ENCODE measurements at regions not wholly inside any gene's neighbourhood (a gene's known extent, or its start where the extent isn't known, plus 50 kb on each side); places are given as distances from the start of the nearest gene placed in this dataset.

DNA sequence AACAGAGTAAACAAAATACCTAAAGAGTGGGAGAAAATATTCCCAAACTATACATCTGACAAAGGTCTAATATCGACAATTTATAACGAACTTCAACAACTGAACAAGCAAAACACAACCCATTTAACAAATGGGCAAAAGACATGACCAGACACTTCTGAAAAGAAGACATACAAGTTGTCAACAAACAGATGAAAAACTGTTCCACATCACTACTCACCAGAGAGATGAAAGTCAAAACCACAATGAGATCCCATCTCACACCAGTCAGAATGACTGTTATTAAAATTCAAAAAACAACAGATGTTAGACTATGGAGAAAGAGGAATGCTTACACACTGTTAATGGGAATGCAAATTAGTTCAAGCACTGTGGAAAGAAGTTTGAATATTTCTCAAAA is 233.8 kb upstream of the EDNRB start:
- no peak overlapping the region for H3K4me3 ChIP-seq (ENCODE audit: low read depth, low read length)

DNA sequence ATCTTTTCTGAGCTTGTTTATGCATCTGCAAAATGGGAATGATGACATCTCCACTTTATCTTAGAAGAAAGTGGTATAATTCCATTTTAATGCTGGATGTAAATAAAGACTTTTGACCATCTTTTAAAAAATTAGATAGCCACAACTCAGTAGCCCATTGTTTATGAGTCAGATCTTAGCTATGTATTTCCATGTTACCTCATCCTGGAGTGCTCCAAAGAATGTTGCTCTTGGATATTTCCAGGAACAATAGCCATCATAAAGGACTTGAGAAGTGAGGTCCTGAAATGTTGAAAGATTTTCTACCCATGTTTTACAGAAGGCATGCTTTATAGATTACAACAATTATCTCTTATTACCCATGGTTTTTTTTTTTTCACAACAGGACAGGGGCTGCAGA is 229.3 kb upstream of the EDNRB start:
- DNase-seq (ENCODE audit: low read depth) = peak; percentile 87

More for the DNA sequence above, 233.8 kb upstream of the EDNRB start:
- DNase-seq (ENCODE audit: low read depth) = no peak
- TF ChIP-seq, protein P1, sequence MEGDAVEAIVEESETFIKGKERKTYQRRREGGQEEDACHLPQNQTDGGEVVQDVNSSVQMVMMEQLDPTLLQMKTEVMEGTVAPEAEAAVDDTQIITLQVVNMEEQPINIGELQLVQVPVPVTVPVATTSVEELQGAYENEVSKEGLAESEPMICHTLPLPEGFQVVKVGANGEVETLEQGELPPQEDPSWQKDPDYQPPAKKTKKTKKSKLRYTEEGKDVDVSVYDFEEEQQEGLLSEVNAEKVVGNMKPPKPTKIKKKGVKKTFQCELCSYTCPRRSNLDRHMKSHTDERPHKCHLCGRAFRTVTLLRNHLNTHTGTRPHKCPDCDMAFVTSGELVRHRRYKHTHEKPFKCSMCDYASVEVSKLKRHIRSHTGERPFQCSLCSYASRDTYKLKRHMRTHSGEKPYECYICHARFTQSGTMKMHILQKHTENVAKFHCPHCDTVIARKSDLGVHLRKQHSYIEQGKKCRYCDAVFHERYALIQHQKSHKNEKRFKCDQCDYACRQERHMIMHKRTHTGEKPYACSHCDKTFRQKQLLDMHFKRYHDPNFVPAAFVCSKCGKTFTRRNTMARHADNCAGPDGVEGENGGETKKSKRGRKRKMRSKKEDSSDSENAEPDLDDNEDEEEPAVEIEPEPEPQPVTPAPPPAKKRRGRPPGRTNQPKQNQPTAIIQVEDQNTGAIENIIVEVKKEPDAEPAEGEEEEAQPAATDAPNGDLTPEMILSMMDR (IDR thresholded peaks at IDR 0.05; ENCODE audit: insufficient read depth, low read length) = no peak

DNA sequence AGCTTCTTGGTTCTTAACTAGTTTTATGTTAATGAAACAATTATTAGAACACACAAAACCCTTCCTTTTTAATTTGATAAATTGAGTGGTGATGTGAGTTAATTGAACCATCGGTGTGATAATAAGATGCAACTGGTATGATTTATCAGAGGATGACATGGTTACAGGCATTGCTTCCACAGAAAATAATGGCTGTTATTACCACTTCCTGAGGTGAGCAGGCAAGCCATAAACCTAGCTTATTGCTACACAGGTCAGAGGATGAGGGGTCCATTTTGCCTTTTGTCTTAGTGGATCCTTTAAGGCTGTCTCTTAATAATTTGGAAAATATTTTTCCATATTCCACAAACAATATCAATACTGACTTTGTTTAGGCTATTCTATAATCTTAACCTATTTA is 226.6 kb upstream of the EDNRB start:
- TF ChIP-seq, protein P1 (IDR thresholded peaks at IDR 0.05; ENCODE audit: insufficient read depth, low read length) = no peak
- no peak for DNase-seq (ENCODE audit: low read depth)
- no peak overlapping the region for H3K4me3 ChIP-seq (ENCODE audit: low read depth, low read length)

More for the DNA sequence above, 229.3 kb upstream of the EDNRB start:
- no peak overlapping the region for H3K4me3 ChIP-seq (ENCODE audit: low read depth, low read length)
- TF ChIP-seq, protein P1 (IDR thresholded peaks at IDR 0.05; ENCODE audit: insufficient read depth, low read length) = no peak

DNA sequence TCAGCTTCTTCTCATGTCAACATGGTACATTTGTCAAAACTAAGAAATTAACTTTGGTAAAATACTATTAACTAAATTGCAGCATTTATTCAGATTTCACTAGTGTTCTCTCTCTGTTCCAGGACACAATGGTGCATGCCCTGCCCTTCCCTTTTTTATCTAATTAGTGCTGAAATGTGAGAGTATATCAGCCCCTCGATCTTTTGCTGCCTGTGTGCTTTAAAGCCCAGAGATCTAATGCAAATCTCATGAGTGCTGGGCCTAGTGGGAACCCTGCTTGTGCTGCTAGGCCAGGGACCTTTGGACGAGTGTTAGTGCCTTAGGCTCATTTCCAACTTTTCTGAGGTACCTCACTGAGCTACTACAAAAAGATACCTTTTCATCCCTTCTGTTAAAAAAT is 221.1 kb upstream of the EDNRB start:
- no peak for DNase-seq (ENCODE audit: low read depth)
- TF ChIP-seq, protein P1 (IDR thresholded peaks at IDR 0.05; ENCODE audit: insufficient read depth, low read length) = no peak
- H3K4me3 ChIP-seq (ENCODE audit: low read depth, low read length) = no peak overlapping the region

DNA sequence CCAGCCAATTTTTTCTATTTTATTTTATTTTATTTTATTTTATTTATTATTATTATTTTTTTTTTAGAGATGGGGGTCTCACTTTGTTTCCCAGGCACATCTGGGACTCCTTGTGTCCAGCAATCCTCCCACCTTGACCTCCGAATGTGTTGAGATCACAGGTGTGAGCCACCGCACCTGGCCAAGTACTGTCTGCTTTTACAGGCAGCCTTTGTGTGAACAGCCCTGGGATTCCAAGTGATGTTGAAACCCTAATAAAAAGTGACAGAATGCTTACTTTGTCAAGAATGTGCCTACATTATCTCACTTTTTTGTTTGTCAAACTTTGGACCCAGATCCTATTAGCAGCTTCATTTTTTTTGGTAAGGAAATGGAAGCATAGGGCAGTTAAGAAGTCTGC is 220.1 kb upstream of the EDNRB start:
- TF ChIP-seq, protein P1 (IDR thresholded peaks at IDR 0.05; ENCODE audit: insufficient read depth, low read length) = no peak
- H3K4me3 ChIP-seq (ENCODE audit: low read depth, low read length) = no peak overlapping the region
- no peak for DNase-seq (ENCODE audit: low read depth)

DNA sequence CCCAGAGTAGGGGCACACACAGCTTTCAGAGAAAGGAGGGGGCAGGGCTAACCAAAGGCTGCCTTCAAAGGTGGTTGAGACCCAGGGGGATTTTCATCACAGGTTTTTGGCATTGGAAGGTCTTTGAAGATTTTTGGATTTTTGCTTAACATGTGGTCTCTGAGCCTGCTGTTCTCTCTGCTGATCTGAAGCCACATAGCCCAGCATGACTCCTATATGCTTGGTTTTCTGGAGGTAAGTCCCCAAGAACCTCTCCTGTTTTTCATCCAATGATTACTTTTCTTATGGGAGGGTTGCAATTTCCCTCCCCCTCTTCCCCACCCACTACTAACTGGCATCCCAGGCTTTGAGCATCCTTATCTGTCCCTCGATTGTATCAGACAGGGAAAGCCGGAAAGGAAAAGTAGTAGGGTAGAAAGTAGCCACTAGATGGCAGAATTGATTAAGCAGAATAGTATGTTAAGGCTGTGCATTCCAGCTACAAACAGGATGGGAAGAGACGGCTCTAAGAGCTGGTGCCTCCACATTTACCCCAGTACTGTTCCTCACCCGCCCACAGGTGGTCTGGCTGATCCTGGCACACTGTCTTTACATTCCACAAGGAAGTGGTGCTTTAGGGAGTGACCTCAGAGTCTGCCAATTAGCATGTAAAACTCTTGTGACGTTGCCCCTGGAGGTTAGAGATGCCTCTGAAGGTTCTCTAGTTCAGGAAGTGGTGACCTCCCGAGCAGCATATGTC is 218.9 kb upstream of the EDNRB start:
- DNase-seq (ENCODE audit: low read depth) = peak; percentile 80
- no peak overlapping the region for H3K4me3 ChIP-seq (ENCODE audit: low read depth, low read length)
- TF ChIP-seq, protein P1 (IDR thresholded peaks at IDR 0.05; ENCODE audit: insufficient read depth, low read length) = peak; percentile 79

DNA sequence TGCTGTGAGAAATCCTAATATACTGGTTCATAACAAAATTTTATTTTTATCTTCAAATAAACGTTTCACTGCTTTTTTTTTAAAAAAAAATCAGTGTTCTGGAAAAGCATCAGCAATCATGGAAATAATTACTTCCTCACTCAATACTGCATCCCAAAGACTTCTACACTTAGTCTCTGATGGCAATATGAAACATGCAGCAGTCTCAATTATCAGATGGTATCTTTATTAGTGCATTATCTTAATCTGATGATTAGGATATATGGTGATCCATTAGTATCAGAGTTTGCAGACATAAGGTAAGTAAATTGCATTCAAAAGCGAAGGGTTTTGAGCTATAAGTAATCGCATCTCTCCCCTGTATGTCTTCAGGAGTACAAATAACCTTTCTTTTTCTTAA is 218.3 kb upstream of the EDNRB start:
- TF ChIP-seq, protein P1 (IDR thresholded peaks at IDR 0.05; ENCODE audit: insufficient read depth, low read length) = no peak
- no peak for DNase-seq (ENCODE audit: low read depth)
- H3K4me3 ChIP-seq (ENCODE audit: low read depth, low read length) = no peak overlapping the region
